Coronary artery (tissue), 2 donors: ENCODE measurements at regions not wholly inside any gene's neighbourhood (a gene's known extent, or its start where the extent isn't known, plus 50 kb on each side); places are given as distances from the start of the nearest gene placed in this dataset.
A peak's percentile ranks its signal among the peaks of the same experiment; 100 is the strongest.
"Not testable (repeated sequence)": the region's sequence is repeated elsewhere in the genome, so short reads cannot be mapped to it uniquely, and the experiment has no call there.

Experiments
- DNase-seq: peaks from one replicate; pipeline ENCODE4 v3.0.0-alpha.2; 2017; ENCODE audit warnings: low spot score
- H3K27ac ChIP-seq, 2 donors: fragments of 200-600 bp; sonication (generic); one replicate each; pipeline ENCODE4 v1.5.1; 2016 to 2019
- H3K4me3 ChIP-seq: fragments of 200-600 bp; sonication (generic); 2 replicates; pipeline ENCODE4 v1.5.1; 2016; ENCODE audit warnings: mild to moderate bottlenecking, moderate library complexity
- CTCF ChIP-seq: fragments of 200-600 bp; sonication (generic); IDR thresholded peaks from one replicate; pipeline ENCODE4 v1.5.1; 2019; ENCODE audit warnings: antibody characterized with exemption

- H3K4me3 ChIP-seq, result no peak overlapping the region
- TF ChIP-seq CTCF, result no peak
- H3K27ac ChIP-seq, result no peak overlapping the region
- no peak for DNase-seq
Observed at GRCh38 chr10:33594475-33594874, 260.0 kb upstream of the NRP1 start.

- TF ChIP-seq CTCF, result no peak
- DNase-seq, result no peak
- Histone ChIP-seq H3K27ac (no peak overlapping the region), H3K4me3 (no peak overlapping the region)
Observed at GRCh38 chr10:33588974-33589600, 254.6 kb upstream of the NRP1 start.

- H3K27ac ChIP-seq, DNase-seq, H3K4me3 ChIP-seq: not testable (repeated sequence)
Observed at GRCh38 chr10:33584596-33584995, 250.1 kb upstream of the NRP1 start.

GRCh38 chr10:33579996-33580395 is 245.5 kb upstream of the NRP1 start:
- Histone ChIP-seq H3K27ac (no peak overlapping the region), H3K4me3 (no peak overlapping the region)
- no peak for TF ChIP-seq CTCF
- no peak for DNase-seq

GRCh38 chr10:33573606-33574005 is 239.1 kb upstream of the NRP1 start:
- Histone ChIP-seq H3K27ac (no peak overlapping the region), H3K4me3 (no peak overlapping the region)
- DNase-seq, result no peak
- no peak for TF ChIP-seq CTCF

- no peak for TF ChIP-seq CTCF
- DNase-seq, result no peak
- no peak overlapping the region for H3K27ac ChIP-seq
- no peak overlapping the region for H3K4me3 ChIP-seq
Observed at GRCh38 chr10:33571616-33572015, 237.1 kb upstream of the NRP1 start.

- Histone ChIP-seq H3K4me3 (no peak overlapping the region), H3K27ac (peak overlapping the region in 1 of 2 donors; percentile 65)
- TF ChIP-seq CTCF, result no peak
- no peak for DNase-seq
Observed at GRCh38 chr10:33570495-33570894, 236.0 kb upstream of the NRP1 start.
